Erythroblast (primary cell): ENCODE measurements at regions not wholly inside any gene's neighbourhood (a gene's known extent, or its start where the extent isn't known, plus 50 kb on each side); places are given as distances from the start of the nearest gene placed in this dataset.

ENCODE experiments used
- GATA1 ChIP-seq: IDR thresholded peaks from 2 replicates; pipeline ENCODE4 v1.6.1; 2011; ENCODE audit warnings: low read depth, mild to moderate bottlenecking, control low read depth, low read length, moderate library complexity
- POLR2A ChIP-seq: IDR thresholded peaks from 2 replicates; pipeline ENCODE4 v1.6.1; 2011; ENCODE audit warnings: mild to moderate bottlenecking, low read length

DNA sequence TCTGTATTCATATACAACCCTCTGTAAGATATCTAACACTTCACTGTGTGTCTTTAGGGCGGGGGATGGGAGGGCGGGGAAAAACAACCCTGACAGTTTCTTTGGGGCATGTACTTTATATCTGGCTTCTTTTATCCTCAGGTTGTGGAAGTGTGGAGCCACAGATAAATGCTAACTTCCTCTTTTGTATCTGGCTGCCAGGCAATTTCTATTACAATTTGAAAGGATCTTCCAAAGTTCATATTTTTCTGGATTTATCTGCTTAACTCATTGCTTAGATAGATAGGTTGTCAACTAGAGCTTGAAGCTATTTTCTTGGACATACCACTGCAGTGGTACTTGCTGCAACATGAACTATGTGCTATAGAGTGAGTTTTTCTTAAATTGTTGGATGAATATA lies 393.0 kb downstream of the LMO7 start:
- TF ChIP-seq POLR2A (no peak), GATA1 (no peak)
